ENCODE measurements at regions not wholly inside any gene's neighbourhood (a gene's known extent, or its start where the extent isn't known, plus 50 kb on each side); places are given as distances from the start of the nearest gene placed in this dataset.

DNA sequence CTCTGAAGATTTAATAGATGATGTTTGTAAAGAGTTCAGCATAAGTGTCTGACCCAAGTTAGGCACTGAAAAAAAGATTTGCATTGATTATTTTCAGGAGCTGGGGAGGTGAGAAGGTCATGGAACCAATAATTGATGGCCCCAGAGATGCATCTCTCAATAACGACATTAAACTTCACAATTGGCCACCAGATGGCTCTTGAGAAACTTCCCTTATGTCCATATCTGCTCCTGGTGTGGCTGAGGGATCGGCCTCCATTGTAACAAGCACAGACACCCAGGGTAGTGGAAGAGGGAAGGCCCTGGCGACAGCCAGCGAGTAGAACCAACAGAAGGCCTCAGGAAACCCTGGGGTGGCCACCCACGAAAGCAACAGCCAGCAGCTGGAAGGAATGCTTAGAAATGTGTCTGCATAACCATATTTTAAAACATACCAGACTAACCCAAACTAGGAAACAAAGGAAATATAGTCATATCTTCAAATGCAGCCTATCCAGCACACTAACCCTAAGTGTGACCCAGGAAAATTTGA lies 536.7 kb downstream of the SOX2 start:
- TF ChIP-seq, protein P1, sequence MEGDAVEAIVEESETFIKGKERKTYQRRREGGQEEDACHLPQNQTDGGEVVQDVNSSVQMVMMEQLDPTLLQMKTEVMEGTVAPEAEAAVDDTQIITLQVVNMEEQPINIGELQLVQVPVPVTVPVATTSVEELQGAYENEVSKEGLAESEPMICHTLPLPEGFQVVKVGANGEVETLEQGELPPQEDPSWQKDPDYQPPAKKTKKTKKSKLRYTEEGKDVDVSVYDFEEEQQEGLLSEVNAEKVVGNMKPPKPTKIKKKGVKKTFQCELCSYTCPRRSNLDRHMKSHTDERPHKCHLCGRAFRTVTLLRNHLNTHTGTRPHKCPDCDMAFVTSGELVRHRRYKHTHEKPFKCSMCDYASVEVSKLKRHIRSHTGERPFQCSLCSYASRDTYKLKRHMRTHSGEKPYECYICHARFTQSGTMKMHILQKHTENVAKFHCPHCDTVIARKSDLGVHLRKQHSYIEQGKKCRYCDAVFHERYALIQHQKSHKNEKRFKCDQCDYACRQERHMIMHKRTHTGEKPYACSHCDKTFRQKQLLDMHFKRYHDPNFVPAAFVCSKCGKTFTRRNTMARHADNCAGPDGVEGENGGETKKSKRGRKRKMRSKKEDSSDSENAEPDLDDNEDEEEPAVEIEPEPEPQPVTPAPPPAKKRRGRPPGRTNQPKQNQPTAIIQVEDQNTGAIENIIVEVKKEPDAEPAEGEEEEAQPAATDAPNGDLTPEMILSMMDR (IDR thresholded peaks at IDR 0.05), result peak; percentile 32; the same call in 1 of the 2 replicates
- no peak for TF ChIP-seq YY1 (IDR thresholded peaks at IDR 0.05; ENCODE audit: low read depth)
- TF ChIP-seq ELF1 (IDR thresholded peaks at IDR 0.05), result no peak
- no peak for TF ChIP-seq RFX5 (IDR thresholded peaks at IDR 0.05; ENCODE audit: low read length)
- TF ChIP-seq FOXJ3 (CRISPR knock-in tag; IDR thresholded peaks at IDR 0.05), result no peak
- no peak for TF ChIP-seq NFIC (IDR thresholded peaks at IDR 0.05; ENCODE audit: borderline replicate concordance)
- TF ChIP-seq NRF1 (IDR thresholded peaks at IDR 0.05; ENCODE audit: low read depth, low read length), result no peak
- TF ChIP-seq EZH2phosphoT487 (IDR thresholded peaks at IDR 0.05; ENCODE audit: borderline replicate concordance, low read depth), result no peak
- TF ChIP-seq POLR2AphosphoS5 (IDR thresholded peaks at IDR 0.05; ENCODE audit: low read depth, low read length), result no peak
- no peak for TF ChIP-seq SIN3A (IDR thresholded peaks at IDR 0.05; ENCODE audit: borderline replicate concordance, low read depth, low read length)
- no peak for TF ChIP-seq TCF12 (IDR thresholded peaks at IDR 0.05)
- no peak for TF ChIP-seq MXI1 (IDR thresholded peaks at IDR 0.05; ENCODE audit: low read depth, low read length)

Measured in SK-N-SH (cell line).